ENCODE measurements at regions not wholly inside any gene's neighbourhood (a gene's known extent, or its start where the extent isn't known, plus 50 kb on each side); places are given as distances from the start of the nearest gene placed in this dataset.

GRCh38 chr2:6343076-6343475 lies 522.6 kb downstream of the CMPK2 start:
- DNase-seq (ENCODE audit: low read depth, low spot score), result no peak

- DNase-seq (ENCODE audit: low read depth, low spot score), result no peak
These were observed 513.5 kb downstream of the CMPK2 start for GRCh38 chr2:6352247-6352646.

GRCh38 chr2:6352906-6353515 lies 512.7 kb downstream of the CMPK2 start:
- peak; percentile 32 for DNase-seq (ENCODE audit: low read depth, low spot score)

- no peak for DNase-seq (ENCODE audit: low read depth, low spot score)
These were observed 512.0 kb downstream of the CMPK2 start for GRCh38 chr2:6353669-6354068.

GRCh38 chr2:6354546-6354945 lies 511.2 kb downstream of the CMPK2 start:
- no peak for DNase-seq (ENCODE audit: low read depth, low spot score)

- DNase-seq (ENCODE audit: low read depth, low spot score), result no peak
These were observed 509.6 kb downstream of the CMPK2 start for GRCh38 chr2:6355886-6356761.

GRCh38 chr2:6358546-6358945 lies 507.2 kb downstream of the CMPK2 start:
- no peak for DNase-seq (ENCODE audit: low read depth, low spot score)

GRCh38 chr2:6358985-6359384 lies 506.7 kb downstream of the CMPK2 start:
- no peak for DNase-seq (ENCODE audit: low read depth, low spot score)

GRCh38 chr2:6359964-6360363 lies 505.7 kb downstream of the CMPK2 start:
- no peak for DNase-seq (ENCODE audit: low read depth, low spot score)

GRCh38 chr2:6362671-6363450 lies 502.8 kb downstream of the CMPK2 start:
- DNase-seq (ENCODE audit: low read depth, low spot score), result no peak

GRCh38 chr2:6368281-6368680 lies 497.4 kb downstream of the CMPK2 start:
- DNase-seq (ENCODE audit: low read depth, low spot score), result no peak

- no peak for DNase-seq (ENCODE audit: low read depth, low spot score)
These were observed 496.4 kb downstream of the CMPK2 start for GRCh38 chr2:6369266-6369665.

- DNase-seq (ENCODE audit: low read depth, low spot score), result no peak
These were observed 494.8 kb downstream of the CMPK2 start for GRCh38 chr2:6370753-6371551.

GRCh38 chr2:6372317-6372901 lies 493.3 kb downstream of the CMPK2 start:
- DNase-seq (ENCODE audit: low read depth, low spot score), result peak; percentile 2

GRCh38 chr2:6381326-6381725 lies 484.4 kb downstream of the CMPK2 start:
- DNase-seq (ENCODE audit: low read depth, low spot score), result no peak

GRCh38 chr2:6384341-6384740 lies 481.4 kb downstream of the CMPK2 start:
- no peak for DNase-seq (ENCODE audit: low read depth, low spot score)

- no peak for DNase-seq (ENCODE audit: low read depth, low spot score)
These were observed 473.4 kb downstream of the CMPK2 start for GRCh38 chr2:6392354-6392753.

- no peak for DNase-seq (ENCODE audit: low read depth, low spot score)
These were observed 472.7 kb downstream of the CMPK2 start for GRCh38 chr2:6392966-6393365.

GRCh38 chr2:6393819-6394218 lies 471.9 kb downstream of the CMPK2 start:
- no peak for DNase-seq (ENCODE audit: low read depth, low spot score)

- DNase-seq (ENCODE audit: low read depth, low spot score), result no peak
These were observed 471.4 kb downstream of the CMPK2 start for GRCh38 chr2:6394276-6394675.

- DNase-seq (ENCODE audit: low read depth, low spot score), result no peak
These were observed 467.3 kb downstream of the CMPK2 start for GRCh38 chr2:6398421-6398820.

All from smooth muscle cell of the brain vasculature (primary cell).